KOPT-K1 (cell line): ENCODE measurements at regions not wholly inside any gene's neighbourhood (a gene's known extent, or its start where the extent isn't known, plus 50 kb on each side); places are given as distances from the start of the nearest gene placed in this dataset.

ENCODE experiments used
- H3K27ac ChIP-seq: fragments of 200-600 bp; sonication (generic); 2 replicates; pipeline ENCODE4 v1.5.1; 2016; ENCODE audit warnings: antibody characterized with exemption, mild to moderate bottlenecking, low read depth, low read length; ENCODE audit not compliant: poor library complexity, severe bottlenecking
- H3K36me3 ChIP-seq: fragments of 200-600 bp; sonication (generic); 2 replicates; pipeline ENCODE4 v1.5.1; 2017; ENCODE audit warnings: antibody characterized with exemption, mild to moderate bottlenecking, low read length, moderate library complexity; ENCODE audit not compliant: insufficient read depth
- H3K9me3 ChIP-seq: fragments of 200-600 bp; sonication (generic); 2 replicates; pipeline ENCODE4 v1.5.1; 2017; ENCODE audit warnings: antibody characterized with exemption, low read length, mild to moderate bottlenecking; ENCODE audit not compliant: insufficient read depth, poor library complexity, severe bottlenecking

- H3K27ac ChIP-seq = no peak overlapping the region
- no peaks in the 10 kb centered on the region for H3K36me3 ChIP-seq
- no peaks in the 10 kb centered on the region for H3K9me3 ChIP-seq
Observed at GRCh38 chr9:99282406-99282805, 60.3 kb downstream of the SEC61B start.

GRCh38 chr9:99285965-99286364 is 63.9 kb downstream of the SEC61B start:
- Histone ChIP-seq H3K36me3 (no peaks in the 10 kb centered on the region), H3K9me3 (no peaks in the 10 kb centered on the region), H3K27ac (no peak overlapping the region)

- no peak overlapping the region for H3K27ac ChIP-seq
Observed at GRCh38 chr9:99286536-99286935, 64.5 kb downstream of the SEC61B start.

GRCh38 chr9:99287641-99288040 is 65.6 kb downstream of the SEC61B start:
- Histone ChIP-seq H3K27ac (no peak overlapping the region), H3K36me3 (no peaks in the 10 kb centered on the region), H3K9me3 (no peaks in the 10 kb centered on the region)

More at GRCh38 chr9:99286536-99286935, 64.5 kb downstream of the SEC61B start:
- no peaks in the 10 kb centered on the region for H3K9me3 ChIP-seq
- no peaks in the 10 kb centered on the region for H3K36me3 ChIP-seq

GRCh38 chr9:99288830-99289229 is 66.7 kb downstream of the SEC61B start:
- Histone ChIP-seq H3K36me3 (no peaks in the 10 kb centered on the region), H3K27ac (no peak overlapping the region), H3K9me3 (no peaks in the 10 kb centered on the region)

GRCh38 chr9:99294850-99295461 is 72.9 kb downstream of the SEC61B start:
- Histone ChIP-seq H3K36me3 (no peaks in the 10 kb centered on the region), H3K9me3 (no peaks in the 10 kb centered on the region), H3K27ac (no peak overlapping the region)

GRCh38 chr9:99296291-99296951 is 74.3 kb downstream of the SEC61B start:
- no peaks in the 10 kb centered on the region for H3K9me3 ChIP-seq
- no peaks in the 10 kb centered on the region for H3K36me3 ChIP-seq
- H3K27ac ChIP-seq = no peak overlapping the region

- Histone ChIP-seq H3K36me3 (no peaks in the 10 kb centered on the region), H3K9me3 (no peaks in the 10 kb centered on the region), H3K27ac (no peak overlapping the region)
Observed at GRCh38 chr9:99298614-99299013, 76.5 kb downstream of the SEC61B start.

GRCh38 chr9:99299211-99300102 is 77.4 kb downstream of the SEC61B start:
- Histone ChIP-seq H3K27ac (no peak overlapping the region), H3K9me3 (no peaks in the 10 kb centered on the region), H3K36me3 (no peaks in the 10 kb centered on the region)

- no peak overlapping the region for H3K27ac ChIP-seq
- no peaks in the 10 kb centered on the region for H3K9me3 ChIP-seq
- H3K36me3 ChIP-seq = no peaks in the 10 kb centered on the region
Observed at GRCh38 chr9:99300103-99300439, 78.0 kb downstream of the SEC61B start.

- Histone ChIP-seq H3K36me3 (no peaks in the 10 kb centered on the region), H3K9me3 (no peaks in the 10 kb centered on the region)
Observed at GRCh38 chr9:99300603-99301002, 78.5 kb downstream of the SEC61B start.

GRCh38 chr9:99303177-99303576 is 81.1 kb downstream of the SEC61B start:
- no peaks in the 10 kb centered on the region for H3K9me3 ChIP-seq

More at GRCh38 chr9:99300603-99301002, 78.5 kb downstream of the SEC61B start:
- H3K27ac ChIP-seq = no peak overlapping the region

GRCh38 chr9:99305124-99305523 is 83.0 kb downstream of the SEC61B start:
- no peak overlapping the region for H3K27ac ChIP-seq
- no peaks in the 10 kb centered on the region for H3K9me3 ChIP-seq
- no peaks in the 10 kb centered on the region for H3K36me3 ChIP-seq

More at GRCh38 chr9:99303177-99303576, 81.1 kb downstream of the SEC61B start:
- Histone ChIP-seq H3K36me3 (no peaks in the 10 kb centered on the region), H3K27ac (no peak overlapping the region)

GRCh38 chr9:99305820-99306811 is 84.0 kb downstream of the SEC61B start:
- Histone ChIP-seq H3K36me3 (no peaks in the 10 kb centered on the region), H3K9me3 (no peaks in the 10 kb centered on the region), H3K27ac (no peak overlapping the region)
